ENCODE measurements at regions not wholly inside any gene's neighbourhood (a gene's known extent, or its start where the extent isn't known, plus 50 kb on each side); places are given as distances from the start of the nearest gene placed in this dataset.

GRCh38 chr2:190802129-190802528 lies 78.5 kb upstream of the GLS start:
- TF ChIP-seq CTCF (conservative IDR thresholded peaks at IDR 0.05; ENCODE audit: low read depth, low read length): no peak
- TF ChIP-seq EZH2 (IDR thresholded peaks at IDR 0.05; ENCODE audit: borderline replicate concordance, low read depth, low read length, poor library complexity, severe bottlenecking): no peak
